Osteocyte (in vitro differentiated cells): ENCODE measurements at regions not wholly inside any gene's neighbourhood (a gene's known extent, or its start where the extent isn't known, plus 50 kb on each side); places are given as distances from the start of the nearest gene placed in this dataset.

Experiments
- DNase-seq: peaks from one replicate; pipeline ENCODE4 v3.0.0; 2021; ENCODE audit warnings: mixed read lengths; ENCODE audit not compliant: unreplicated experiment; ENCODE audit errors: extremely low spot score
- H3K27ac Mint-ChIP-seq: one replicate; pipeline ENCODE4 v1.8.0; 2021; ENCODE audit warnings: mild to moderate bottlenecking, mixed read lengths; ENCODE audit not compliant: unreplicated experiment
- H3K27me3 Mint-ChIP-seq: one replicate; pipeline ENCODE4 v1.8.0; 2021; ENCODE audit warnings: mixed read lengths; ENCODE audit not compliant: unreplicated experiment
- H3K36me3 Mint-ChIP-seq: one replicate; pipeline ENCODE4 v1.8.0; 2021; ENCODE audit warnings: mixed read lengths; ENCODE audit not compliant: unreplicated experiment
- H3K4me1 Mint-ChIP-seq: one replicate; pipeline ENCODE4 v1.8.0; 2021; ENCODE audit warnings: mixed read lengths; ENCODE audit not compliant: unreplicated experiment
- H3K4me3 Mint-ChIP-seq: one replicate; pipeline ENCODE4 v1.8.0; 2021; ENCODE audit warnings: mild to moderate bottlenecking, moderate library complexity, mixed read lengths; ENCODE audit not compliant: unreplicated experiment
- H3K9me3 Mint-ChIP-seq: one replicate; pipeline ENCODE4 v1.8.0; 2021; ENCODE audit warnings: mixed read lengths; ENCODE audit not compliant: unreplicated experiment
- TF ChIP-seq, protein P1 (sequence below): fragments of 200-600 bp; sonication (generic); IDR thresholded peaks from 2 replicates; pipeline ENCODE4 v1.5.0; 2021; ENCODE audit warnings: antibody characterized with exemption, mild to moderate bottlenecking, moderate library complexity

DNA sequence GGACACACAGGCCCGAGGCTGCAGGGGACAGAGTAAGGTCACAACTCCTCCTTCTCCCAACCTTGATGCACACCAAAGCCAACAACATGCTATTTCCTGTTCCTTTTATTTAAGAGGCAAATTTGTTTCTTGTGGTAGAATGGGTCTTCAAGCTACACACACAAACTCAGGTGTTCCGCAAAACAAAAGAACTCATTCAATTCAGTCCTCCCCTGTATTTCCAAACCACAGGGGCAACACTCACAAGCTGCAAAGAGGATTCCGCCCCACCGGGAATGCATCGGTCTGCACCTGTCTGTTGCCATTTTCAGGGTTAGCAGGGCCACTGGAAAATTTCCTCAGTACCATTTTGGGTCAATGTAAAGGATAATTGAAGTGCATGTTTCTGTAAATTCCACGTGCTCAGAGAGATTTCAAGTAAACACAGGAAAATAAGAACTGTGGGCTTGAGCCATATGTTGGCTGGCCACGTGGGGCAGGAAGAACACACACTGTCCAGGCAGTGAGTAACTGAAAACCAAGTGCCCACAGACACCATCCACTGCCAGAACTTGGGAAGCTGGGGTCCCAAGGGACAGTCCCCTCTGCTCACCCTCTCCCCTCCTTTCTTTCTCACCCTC, 145.2 kb upstream of the ERG start:
- Mint-ChIP-seq H3K27ac (no peak overlapping the region), H3K27me3 (peaks cover 12% of the 10 kb centered on the region), H3K36me3 (peaks cover 3% of the 10 kb centered on the region), H3K9me3 (peaks cover 5% of the 10 kb centered on the region), H3K4me1 (peaks cover 33% of the 10 kb centered on the region), H3K4me3 (no peak overlapping the region)
- no peak for DNase-seq
- TF ChIP-seq, protein P1, sequence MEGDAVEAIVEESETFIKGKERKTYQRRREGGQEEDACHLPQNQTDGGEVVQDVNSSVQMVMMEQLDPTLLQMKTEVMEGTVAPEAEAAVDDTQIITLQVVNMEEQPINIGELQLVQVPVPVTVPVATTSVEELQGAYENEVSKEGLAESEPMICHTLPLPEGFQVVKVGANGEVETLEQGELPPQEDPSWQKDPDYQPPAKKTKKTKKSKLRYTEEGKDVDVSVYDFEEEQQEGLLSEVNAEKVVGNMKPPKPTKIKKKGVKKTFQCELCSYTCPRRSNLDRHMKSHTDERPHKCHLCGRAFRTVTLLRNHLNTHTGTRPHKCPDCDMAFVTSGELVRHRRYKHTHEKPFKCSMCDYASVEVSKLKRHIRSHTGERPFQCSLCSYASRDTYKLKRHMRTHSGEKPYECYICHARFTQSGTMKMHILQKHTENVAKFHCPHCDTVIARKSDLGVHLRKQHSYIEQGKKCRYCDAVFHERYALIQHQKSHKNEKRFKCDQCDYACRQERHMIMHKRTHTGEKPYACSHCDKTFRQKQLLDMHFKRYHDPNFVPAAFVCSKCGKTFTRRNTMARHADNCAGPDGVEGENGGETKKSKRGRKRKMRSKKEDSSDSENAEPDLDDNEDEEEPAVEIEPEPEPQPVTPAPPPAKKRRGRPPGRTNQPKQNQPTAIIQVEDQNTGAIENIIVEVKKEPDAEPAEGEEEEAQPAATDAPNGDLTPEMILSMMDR: no peak

DNA sequence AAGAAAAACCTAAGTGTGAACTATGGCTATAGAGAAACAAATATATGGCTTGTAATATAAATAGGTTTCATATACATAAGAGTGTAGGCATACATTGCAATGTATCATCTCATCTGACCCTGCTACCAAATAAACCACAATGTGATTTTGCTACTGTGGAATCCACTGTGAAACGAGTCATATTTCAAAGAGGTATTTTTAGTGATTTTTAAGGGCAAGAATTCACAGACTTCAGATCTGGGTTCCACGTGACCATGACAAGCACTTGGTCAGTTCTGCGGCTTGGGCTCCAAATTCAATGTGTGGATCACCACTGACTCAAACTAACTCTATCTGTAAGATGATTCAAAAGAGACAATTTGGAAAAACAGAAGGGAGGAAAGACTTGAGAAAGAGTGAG, 147.0 kb upstream of the ERG start:
- H3K27me3 Mint-ChIP-seq: peaks cover 17% of the 10 kb centered on the region
- no peak for DNase-seq
- H3K27ac Mint-ChIP-seq: peak overlapping the region; percentile 36
- peaks cover 22% of the 10 kb centered on the region for H3K4me1 Mint-ChIP-seq
- H3K4me3 Mint-ChIP-seq: no peak overlapping the region
- peaks cover 4% of the 10 kb centered on the region for H3K9me3 Mint-ChIP-seq
- H3K36me3 Mint-ChIP-seq: peaks cover 3% of the 10 kb centered on the region
- TF ChIP-seq, protein P1: no peak

DNA sequence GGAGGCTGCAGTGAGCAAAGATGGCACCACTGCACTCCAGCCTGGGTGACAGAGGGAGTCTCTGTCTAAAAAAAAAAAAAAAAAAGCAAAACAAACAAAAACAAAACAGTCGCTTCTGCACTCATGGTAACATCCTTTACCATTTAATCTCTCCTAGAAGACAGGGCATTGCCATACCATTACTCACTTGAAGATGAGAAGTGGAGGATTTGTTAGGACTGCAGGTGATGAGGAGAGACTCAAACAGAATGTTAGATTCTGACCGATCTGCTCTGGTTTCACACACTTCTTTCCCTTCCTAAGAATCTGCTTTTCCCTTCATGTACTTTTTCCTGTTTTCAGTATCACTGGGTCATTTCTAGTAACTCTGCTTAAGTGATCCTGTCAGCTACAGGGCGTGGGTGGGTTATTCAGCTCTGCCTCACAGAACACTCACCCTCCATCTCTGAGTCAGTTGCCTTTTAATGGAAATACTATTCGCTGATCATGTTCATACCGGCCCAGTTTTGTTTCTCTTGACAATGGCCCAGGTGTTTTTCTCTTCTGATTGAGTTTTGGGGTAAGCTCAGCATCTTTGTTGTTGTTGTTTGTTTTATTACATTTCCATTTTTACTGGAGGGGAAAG, 148.0 kb upstream of the ERG start:
- Mint-ChIP-seq H3K4me1 (peaks cover 24% of the 10 kb centered on the region), H3K27me3 (peaks cover 17% of the 10 kb centered on the region), H3K9me3 (no peaks in the 10 kb centered on the region), H3K27ac (no peak overlapping the region), H3K36me3 (no peaks in the 10 kb centered on the region), H3K4me3 (no peak overlapping the region)
- DNase-seq: no peak
- TF ChIP-seq, protein P1: no peak

DNA sequence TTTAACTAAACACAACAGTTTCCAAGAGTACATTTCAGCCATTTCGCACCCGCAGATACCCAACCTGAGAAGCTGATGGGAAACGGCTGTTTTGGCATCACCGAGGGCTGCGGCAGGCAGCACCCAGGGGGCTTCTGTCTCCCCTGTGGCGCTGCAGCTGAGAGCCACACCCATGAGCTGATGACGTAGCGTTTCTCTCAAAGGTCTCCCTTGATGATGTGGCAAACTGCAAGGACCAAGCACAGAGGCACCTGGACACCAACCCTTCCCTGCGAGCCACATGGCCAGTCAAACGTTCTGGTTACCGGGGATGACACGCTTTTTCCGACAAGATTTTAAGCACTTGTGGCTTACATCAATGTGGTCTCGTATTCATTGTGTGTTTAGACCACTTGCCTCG, 150.8 kb upstream of the ERG start:
- peaks cover 24% of the 10 kb centered on the region for H3K4me1 Mint-ChIP-seq
- H3K9me3 Mint-ChIP-seq: no peaks in the 10 kb centered on the region
- TF ChIP-seq, protein P1: no peak
- no peak overlapping the region for H3K27ac Mint-ChIP-seq
- H3K36me3 Mint-ChIP-seq: peaks cover 4% of the 10 kb centered on the region
- peaks cover 18% of the 10 kb centered on the region for H3K27me3 Mint-ChIP-seq
- H3K4me3 Mint-ChIP-seq: no peak overlapping the region
- no peak for DNase-seq

DNA sequence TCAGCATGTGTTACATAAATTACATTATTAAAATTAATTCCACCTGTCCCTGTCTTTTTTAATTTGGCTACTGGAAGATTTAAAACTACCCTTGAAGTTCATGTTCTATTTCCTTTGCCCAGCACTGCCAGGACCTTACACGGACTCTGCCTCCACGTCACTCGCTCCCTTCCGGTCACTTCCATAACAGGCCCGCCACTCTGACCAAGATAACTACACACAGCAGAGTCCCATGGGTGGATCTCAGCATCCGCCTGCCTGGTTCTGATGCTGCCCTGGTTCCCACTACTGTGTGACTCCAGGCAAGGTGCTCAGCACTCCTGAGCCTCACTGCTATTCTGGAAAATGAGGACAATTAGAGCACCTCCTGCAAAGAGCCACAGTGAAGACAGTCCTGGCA, 153.3 kb upstream of the ERG start:
- no peak for DNase-seq
- H3K36me3 Mint-ChIP-seq: peaks cover 7% of the 10 kb centered on the region
- H3K4me1 Mint-ChIP-seq: peaks cover 6% of the 10 kb centered on the region
- H3K27me3 Mint-ChIP-seq: peaks cover 31% of the 10 kb centered on the region
- TF ChIP-seq, protein P1: no peak
- no peak overlapping the region for H3K27ac Mint-ChIP-seq
- no peaks in the 10 kb centered on the region for H3K9me3 Mint-ChIP-seq
- H3K4me3 Mint-ChIP-seq: no peak overlapping the region
